ENCODE measurements at regions not wholly inside any gene's neighbourhood (a gene's known extent, or its start where the extent isn't known, plus 50 kb on each side); places are given as distances from the start of the nearest gene placed in this dataset.

DNA sequence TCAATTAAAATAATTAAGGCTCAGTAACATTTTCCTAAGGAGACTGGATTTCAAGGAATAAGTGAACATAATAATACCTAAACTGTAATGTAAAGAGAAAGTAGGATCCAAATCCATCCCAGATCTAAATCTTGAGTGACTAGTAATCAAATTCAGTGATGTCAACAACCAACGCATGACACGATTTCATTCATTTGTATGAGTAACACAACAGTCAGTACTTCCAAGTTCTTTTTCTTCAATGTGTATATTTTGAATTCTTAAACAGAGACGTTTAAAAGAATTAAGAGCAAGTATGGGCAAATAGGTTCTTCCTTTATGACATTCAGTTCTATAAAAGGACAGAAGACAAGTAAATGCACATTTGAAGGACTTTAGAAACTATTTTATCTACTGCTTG, 104.3 kb upstream of the CNTN1 start:
- no peaks in the 10 kb centered on the region for H3K4me1 Mint-ChIP-seq (ENCODE audit: unreplicated experiment)
- no peak overlapping the region for H3K4me3 Mint-ChIP-seq (ENCODE audit: unreplicated experiment)
- H3K27me3 Mint-ChIP-seq (ENCODE audit: unreplicated experiment) = no peaks in the 10 kb centered on the region
- peaks cover 28% of the 10 kb centered on the region for H3K9me3 Mint-ChIP-seq (ENCODE audit: unreplicated experiment)
- TF ChIP-seq CTCF (IDR thresholded peaks at IDR 0.05) = no peak
- DNase-seq (ENCODE audit: extremely low spot score, unreplicated experiment) = no peak
- no peak overlapping the region for H3K27ac Mint-ChIP-seq (ENCODE audit: unreplicated experiment)
- no peaks in the 10 kb centered on the region for H3K36me3 Mint-ChIP-seq (ENCODE audit: unreplicated experiment)

DNA sequence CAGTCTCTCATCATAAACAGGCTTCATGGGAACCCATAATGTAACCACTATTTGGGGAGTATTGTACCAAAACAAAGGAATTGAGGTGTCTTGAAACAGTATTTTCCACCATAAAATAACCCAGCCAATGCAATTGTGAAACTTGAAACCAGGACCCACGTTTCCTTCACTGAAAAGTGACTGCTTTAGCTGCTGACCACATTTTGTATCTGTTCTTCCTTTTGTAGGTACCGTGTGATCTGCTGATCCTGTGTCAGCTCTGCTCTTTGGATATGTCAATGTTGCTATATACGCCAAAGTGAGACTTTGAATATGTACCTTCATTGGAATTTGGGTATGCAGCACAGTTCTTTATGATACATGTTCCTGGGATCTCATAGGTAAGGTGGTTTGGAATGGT, 95.1 kb upstream of the CNTN1 start:
- peaks cover 21% of the 10 kb centered on the region for H3K9me3 Mint-ChIP-seq (ENCODE audit: unreplicated experiment)
- no peaks in the 10 kb centered on the region for H3K36me3 Mint-ChIP-seq (ENCODE audit: unreplicated experiment)
- H3K4me1 Mint-ChIP-seq (ENCODE audit: unreplicated experiment) = no peaks in the 10 kb centered on the region
- no peak for TF ChIP-seq CTCF (IDR thresholded peaks at IDR 0.05)
- no peaks in the 10 kb centered on the region for H3K27me3 Mint-ChIP-seq (ENCODE audit: unreplicated experiment)
- H3K4me3 Mint-ChIP-seq (ENCODE audit: unreplicated experiment) = no peak overlapping the region
- H3K27ac Mint-ChIP-seq (ENCODE audit: unreplicated experiment) = no peak overlapping the region
- DNase-seq (ENCODE audit: extremely low spot score, unreplicated experiment) = no peak

GRCh38 chr12:40598073-40598472, 94.2 kb upstream of the CNTN1 start:
- Mint-ChIP-seq H3K4me3 (ENCODE audit: unreplicated experiment) (no peak overlapping the region), H3K27ac (ENCODE audit: unreplicated experiment) (no peak overlapping the region), H3K9me3 (ENCODE audit: unreplicated experiment) (peaks cover 17% of the 10 kb centered on the region), H3K27me3 (ENCODE audit: unreplicated experiment) (no peaks in the 10 kb centered on the region), H3K4me1 (ENCODE audit: unreplicated experiment) (no peaks in the 10 kb centered on the region), H3K36me3 (ENCODE audit: unreplicated experiment) (no peaks in the 10 kb centered on the region)
- DNase-seq (ENCODE audit: extremely low spot score, unreplicated experiment) = no peak
- no peak for TF ChIP-seq CTCF (IDR thresholded peaks at IDR 0.05)

GRCh38 chr12:40602562-40602961, 89.7 kb upstream of the CNTN1 start:
- no peaks in the 10 kb centered on the region for H3K9me3 Mint-ChIP-seq (ENCODE audit: unreplicated experiment)
- no peak for DNase-seq (ENCODE audit: extremely low spot score, unreplicated experiment)
- no peaks in the 10 kb centered on the region for H3K36me3 Mint-ChIP-seq (ENCODE audit: unreplicated experiment)
- no peak for TF ChIP-seq CTCF (IDR thresholded peaks at IDR 0.05)
- no peaks in the 10 kb centered on the region for H3K4me1 Mint-ChIP-seq (ENCODE audit: unreplicated experiment)
- no peaks in the 10 kb centered on the region for H3K27me3 Mint-ChIP-seq (ENCODE audit: unreplicated experiment)
- no peak overlapping the region for H3K4me3 Mint-ChIP-seq (ENCODE audit: unreplicated experiment)
- H3K27ac Mint-ChIP-seq (ENCODE audit: unreplicated experiment) = no peak overlapping the region

GRCh38 chr12:40614923-40615322, 77.3 kb upstream of the CNTN1 start:
- H3K27me3 Mint-ChIP-seq (ENCODE audit: unreplicated experiment) = no peaks in the 10 kb centered on the region
- no peak for TF ChIP-seq CTCF (IDR thresholded peaks at IDR 0.05)
- H3K4me1 Mint-ChIP-seq (ENCODE audit: unreplicated experiment) = peaks cover 2% of the 10 kb centered on the region
- no peaks in the 10 kb centered on the region for H3K36me3 Mint-ChIP-seq (ENCODE audit: unreplicated experiment)
- DNase-seq (ENCODE audit: extremely low spot score, unreplicated experiment) = no peak
- H3K27ac Mint-ChIP-seq (ENCODE audit: unreplicated experiment) = no peak overlapping the region
- H3K4me3 Mint-ChIP-seq (ENCODE audit: unreplicated experiment) = no peak overlapping the region
- peaks cover 18% of the 10 kb centered on the region for H3K9me3 Mint-ChIP-seq (ENCODE audit: unreplicated experiment)
